IMR-90 (cell line): ENCODE measurements at regions not wholly inside any gene's neighbourhood (a gene's known extent, or its start where the extent isn't known, plus 50 kb on each side); places are given as distances from the start of the nearest gene placed in this dataset.
A peak's percentile ranks its signal among the peaks of the same experiment; 100 is the strongest.

Experiments used
- ATAC-seq: fragments of 200-7000 bp; cut with Tn5 transposase; 2 replicates; pipeline ENCODE4 v1.9.1; 2020; ENCODE audit warnings: low read depth, mild to moderate bottlenecking, moderate library complexity
- BruUV-seq: library from RNA; stranded (reverse); fragments of 400-500 nt; replicated peaks from 2 replicates; lab custom pipeline; 2021; lab: Mats Ljungman, UMichigan
- CTCF ChIA-PET: fragments of 300-600 bp; formaldehyde crosslinking; extraction: SDS; loops from one replicate; lab custom pipeline; 2021; ENCODE audit warnings: antibody characterized with exemption; lab: Yijun Ruan, JAX
- POLR2A ChIA-PET: fragments of 300-600 bp; sonication (Branson Sonifier 250); formaldehyde crosslinking; loops from one replicate; lab custom pipeline; 2022; ENCODE audit warnings: antibody characterized with exemption; ENCODE audit not compliant: unreplicated experiment; lab: Charles Lee
- DNase-seq: peaks from one replicate; pipeline ENCODE4 v3.0.0; 2013
- H2AFZ ChIP-seq: replicated peaks from 2 replicates; pipeline ENCODE3; 2013; ENCODE audit warnings: low read length, mild to moderate bottlenecking; ENCODE audit not compliant: poor library complexity
- H2AK5ac ChIP-seq: 2 replicates; pipeline ENCODE4 v1.6.1; 2013; ENCODE audit warnings: low read depth, low read length, inconsistent platforms
- H2AK9ac ChIP-seq: replicated peaks from 2 replicates; pipeline ENCODE3; 2013; ENCODE audit warnings: mild to moderate bottlenecking, low read depth, low read length, moderate library complexity; ENCODE audit not compliant: poor library complexity
- H2BK120ac ChIP-seq: 2 replicates; pipeline ENCODE4 v1.6.1; 2013; ENCODE audit warnings: low read depth, low read length, inconsistent platforms
- H2BK15ac ChIP-seq: 3 replicates; pipeline ENCODE4 v1.6.1; 2013; ENCODE audit warnings: low read depth, low read length, inconsistent platforms
- H2BK20ac ChIP-seq: 2 replicates; pipeline ENCODE4 v1.6.1; 2013; ENCODE audit warnings: low read depth, mild to moderate bottlenecking, inconsistent platforms, low read length, moderate library complexity
- H2BK5ac ChIP-seq: 2 replicates; pipeline ENCODE4 v1.6.1; 2013; ENCODE audit warnings: mild to moderate bottlenecking, low read depth, low read length, inconsistent platforms; ENCODE audit not compliant: poor library complexity, severe bottlenecking
- H3K14ac ChIP-seq: replicated peaks from 2 replicates; pipeline ENCODE4 v1.6.1; 2013; ENCODE audit warnings: low read depth, low read length, inconsistent platforms
- H3K18ac ChIP-seq: 2 replicates; pipeline ENCODE4 v1.6.1; 2013; ENCODE audit warnings: low read depth, low read length, control low read depth
- H3K23ac ChIP-seq: 2 replicates; pipeline ENCODE4 v1.6.1; 2013; ENCODE audit warnings: low read depth, low read length, inconsistent platforms
- H3K27ac ChIP-seq: 2 replicates; pipeline ENCODE4 v1.5.1; 2013; ENCODE audit warnings: mild to moderate bottlenecking, control low read depth, low read length; ENCODE audit not compliant: insufficient read depth
- H3K27me3 ChIP-seq: 2 replicates; pipeline ENCODE4 v1.6.1; 2013; ENCODE audit warnings: low read length; ENCODE audit not compliant: control insufficient read depth, insufficient read depth
- H3K36me3 ChIP-seq: 2 replicates; pipeline ENCODE4 v1.6.1; 2013; ENCODE audit warnings: low read length, mixed read lengths; ENCODE audit not compliant: control insufficient read depth, insufficient read depth
- H3K4ac ChIP-seq: 2 replicates; pipeline ENCODE4 v1.6.1; 2013; ENCODE audit warnings: low read depth, low read length, inconsistent platforms
- H3K4me1 ChIP-seq: 2 replicates; pipeline ENCODE4 v1.6.1; 2013; ENCODE audit warnings: low read length, mixed read lengths; ENCODE audit not compliant: control insufficient read depth, insufficient read depth
- H3K4me2 ChIP-seq: 2 replicates; pipeline ENCODE4 v1.6.1; 2013; ENCODE audit warnings: low read depth, mild to moderate bottlenecking, control low read depth, low read length, moderate library complexity
- H3K4me3 ChIP-seq: 2 replicates; pipeline ENCODE4 v1.5.1; 2013; ENCODE audit warnings: low read depth, mild to moderate bottlenecking, control low read depth, low read length, moderate library complexity; ENCODE audit not compliant: insufficient read depth
- H3K56ac ChIP-seq: 2 replicates; pipeline ENCODE4 v1.6.1; 2013; ENCODE audit warnings: low read length, inconsistent platforms; ENCODE audit not compliant: insufficient read depth; ENCODE audit errors: extremely low read depth
- H3K79me1 ChIP-seq, 2 experiments: 2 replicates each; pipeline ENCODE4 v1.6.1; 2013; ENCODE audit warnings: low read length in 2 of 2, inconsistent platforms in 1 of 2, low read depth in 1 of 2
- H3K9ac ChIP-seq: 2 replicates; pipeline ENCODE4 v1.6.1; 2013; ENCODE audit warnings: low read depth, low read length, control low read depth
- H3K9me1 ChIP-seq: 2 replicates; pipeline ENCODE4 v1.6.1; 2013; ENCODE audit warnings: low read length, inconsistent platforms; ENCODE audit not compliant: insufficient read depth
- H3K9me3 ChIP-seq: 2 replicates; pipeline ENCODE4 v1.6.1; 2013; ENCODE audit warnings: low read length; ENCODE audit not compliant: control insufficient read depth, insufficient read depth
- H4K20me1 ChIP-seq: 2 replicates; pipeline ENCODE4 v1.6.1; 2013; ENCODE audit warnings: low read length, inconsistent platforms; ENCODE audit not compliant: insufficient read depth
- H4K5ac ChIP-seq: 2 replicates; pipeline ENCODE4 v1.6.1; 2013; ENCODE audit warnings: mild to moderate bottlenecking, low read depth, low read length, control low read depth
- H4K8ac ChIP-seq, 2 experiments: 2 replicates each; pipeline ENCODE4 v1.6.1; 2013; ENCODE audit warnings: low read depth in 2 of 2, low read length in 2 of 2, control low read depth in 1 of 2, inconsistent platforms in 1 of 2
- H4K91ac ChIP-seq: 2 replicates; pipeline ENCODE4 v1.6.1; 2013; ENCODE audit warnings: low read depth, low read length, inconsistent platforms; ENCODE audit not compliant: insufficient read depth
- BHLHE40 ChIP-seq: fragments of 150-350 bp; IDR thresholded peaks from 2 replicates; pipeline ENCODE4 v1.6.1; 2016; ENCODE audit warnings: mild to moderate bottlenecking, low read depth, low read length
- NFE2L2 ChIP-seq: fragments of 150-350 bp; IDR thresholded peaks from 2 replicates; pipeline ENCODE4 v1.6.1; 2016; ENCODE audit warnings: low read depth, mild to moderate bottlenecking, low read length
- RFX5 ChIP-seq: IDR thresholded peaks from 2 replicates; pipeline ENCODE4 v1.8.0; 2012; ENCODE audit warnings: low read depth, mild to moderate bottlenecking, low read length, moderate library complexity
- WGBS, 2 experiments: methylation state at CpG; one replicate each; pipeline versions ENCODE4 v1.1.5 to v1.1.7; 2013; ENCODE audit warnings: missing lambda C conversion rate in 2 of 2; ENCODE audit not compliant: insufficient read length in 1 of 2; ENCODE audit errors: extremely low coverage in 2 of 2; 5-methylcytosine and 5-hydroxymethylcytosine counted together
- dilution Hi-C: fragments of 300-500 bp; cut with HindIII; formaldehyde crosslinking; loops from one replicate; pipeline ENCODE4 v1.14.3; 2018; ENCODE audit warnings: low sequenced_read_pairs; ENCODE audit not compliant: unreplicated experiment
- in situ Hi-C: fragments of 300-500 bp; cut with MboI; formaldehyde crosslinking; loops from 3 replicates; pipeline ENCODE4 v1.14.3; 2019; ENCODE audit warnings: low sequenced_read_pairs, inconsistent platforms, mixed read lengths
- intact Hi-C: fragments of 100-400 bp; cut with micrococcal nuclease; formaldehyde crosslinking; loops from 2 replicates; pipeline ENCODE4 v1.10.0; 2022

DNA sequence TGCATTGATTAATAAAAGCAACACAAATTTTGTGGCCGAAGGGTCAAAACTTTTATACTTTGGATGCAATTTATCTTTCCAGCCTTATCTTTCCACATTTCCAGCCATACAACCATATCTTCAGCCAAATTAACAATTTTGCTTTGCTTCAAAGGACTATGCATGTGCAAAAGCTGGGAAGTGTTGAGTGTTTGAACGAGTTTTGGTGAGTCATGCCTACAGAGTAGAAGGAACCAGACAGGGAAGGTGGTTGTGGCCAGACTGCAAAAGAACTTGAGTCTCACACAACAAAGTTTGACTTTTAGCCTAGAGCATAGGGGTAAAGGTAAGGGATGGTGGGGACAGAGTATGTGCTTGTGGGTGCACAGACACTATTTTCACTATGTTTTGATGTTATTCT lies 53.0 kb upstream of the GABRA2 start:
- H4K8ac ChIP-seq: no peak overlapping the region
- H3K36me3 ChIP-seq: no peaks in the 10 kb centered on the region
- no peak overlapping the region for H3K27ac ChIP-seq
- no peaks in the 10 kb centered on the region for H4K20me1 ChIP-seq
- TF ChIP-seq NFE2L2: peak; percentile 42; the same call in 1 of the 2 replicates
- no peak for TF ChIP-seq RFX5
- peak; percentile 72 for TF ChIP-seq BHLHE40
- WGBS, 2 experiments: 0% methylated on average over 1 of the region's 2 CpGs; no CpG with 5 or more reads in 1 of the 2 experiments
- peak overlapping the region; percentile 20; the same call in 1 of the 2 replicates for H2BK20ac ChIP-seq
- H3K4ac ChIP-seq: no peak overlapping the region
- H3K23ac ChIP-seq: no peak overlapping the region
- no peak overlapping the region for H3K4me3 ChIP-seq
- H3K4me2 ChIP-seq: no peak overlapping the region
- BruUV-seq: no TSS peak
- DNase-seq: peak; percentile 65
- H3K9me1 ChIP-seq: no peaks in the 10 kb centered on the region
- no peak overlapping the region for H3K18ac ChIP-seq
- dilution Hi-C loops: no loop called here
- no peak overlapping the region for H2BK5ac ChIP-seq
- no peak overlapping the region for H2AK9ac ChIP-seq
- peaks cover 2% of the 10 kb centered on the region; the same call in 1 of the 2 replicates for H3K4me1 ChIP-seq
- no peak overlapping the region for H2AK5ac ChIP-seq
- no peaks in the 10 kb centered on the region for H3K79me1 ChIP-seq
- ChIA-PET POLR2A (no interaction called here), CTCF (no interaction called here)
- no peak overlapping the region for H3K14ac ChIP-seq
- intact Hi-C loops: loop anchor here (5.0 kb wide), 1 partner anchor 51 kb away; the partner anchor contains the start of gene GABRA2
- H2AFZ ChIP-seq: no peak overlapping the region
- H4K5ac ChIP-seq: no peak overlapping the region
- in situ Hi-C loops: no loop called here
- 0 out of 2 replicates have a peak, but pooled peaks have one; percentile 25 for ATAC-seq
- H3K9ac ChIP-seq: no peak overlapping the region
- no peak overlapping the region for H2BK15ac ChIP-seq
- H3K56ac ChIP-seq: no peak overlapping the region
- no peak overlapping the region for H4K91ac ChIP-seq
- no peaks in the 10 kb centered on the region for H3K9me3 ChIP-seq
- no peak overlapping the region for H2BK120ac ChIP-seq
- H3K27me3 ChIP-seq: no peaks in the 10 kb centered on the region
